Stromal cell of bone marrow (primary cell): ENCODE measurements at regions not wholly inside any gene's neighbourhood (a gene's known extent, or its start where the extent isn't known, plus 50 kb on each side); places are given as distances from the start of the nearest gene placed in this dataset.

Experiments used
- DNase-seq: peaks from one replicate; pipeline ENCODE4 v3.0.0-alpha.2; 2012; ENCODE audit warnings: low read depth

GRCh38 chr3:177674186-177674585 lies 476.9 kb upstream of the TBL1XR1 start:
- no peak for DNase-seq

GRCh38 chr3:177676148-177676547 lies 478.9 kb upstream of the TBL1XR1 start:
- no peak for DNase-seq

GRCh38 chr3:177676947-177677587 lies 479.8 kb upstream of the TBL1XR1 start:
- DNase-seq: no peak

GRCh38 chr3:177679568-177680471 lies 482.5 kb upstream of the TBL1XR1 start:
- no peak for DNase-seq

- DNase-seq: no peak
Measured at GRCh38 chr3:177680472-177680821, 483.2 kb upstream of the TBL1XR1 start.

- DNase-seq: no peak
Measured at GRCh38 chr3:177681156-177681555, 483.9 kb upstream of the TBL1XR1 start.

- no peak for DNase-seq
Measured at GRCh38 chr3:177681852-177682251, 484.6 kb upstream of the TBL1XR1 start.

GRCh38 chr3:177683586-177683985 lies 486.3 kb upstream of the TBL1XR1 start:
- DNase-seq: no peak

GRCh38 chr3:177686671-177687070 lies 489.4 kb upstream of the TBL1XR1 start:
- DNase-seq: no peak

- no peak for DNase-seq
Measured at GRCh38 chr3:177687291-177687690, 490.0 kb upstream of the TBL1XR1 start.

- DNase-seq: no peak
Measured at GRCh38 chr3:177688152-177688551, 490.9 kb upstream of the TBL1XR1 start.

GRCh38 chr3:177689077-177689476 lies 491.8 kb upstream of the TBL1XR1 start:
- no peak for DNase-seq

- no peak for DNase-seq
Measured at GRCh38 chr3:177689869-177690268, 492.6 kb upstream of the TBL1XR1 start.

- DNase-seq: no peak
Measured at GRCh38 chr3:177690306-177690705, 493.0 kb upstream of the TBL1XR1 start.

GRCh38 chr3:177692304-177692975 lies 495.2 kb upstream of the TBL1XR1 start:
- DNase-seq: no peak

GRCh38 chr3:177693616-177694264 lies 496.5 kb upstream of the TBL1XR1 start:
- no peak for DNase-seq

- DNase-seq: peak; percentile 61
Measured at GRCh38 chr3:177694316-177694715, 497.0 kb upstream of the TBL1XR1 start.

GRCh38 chr3:177694951-177695350 lies 497.7 kb upstream of the TBL1XR1 start:
- DNase-seq: no peak

GRCh38 chr3:177700117-177700516 lies 502.8 kb upstream of the TBL1XR1 start:
- DNase-seq: no peak

GRCh38 chr3:177703788-177704187 lies 506.5 kb upstream of the TBL1XR1 start:
- no peak for DNase-seq

GRCh38 chr3:177705976-177706823 lies 508.9 kb upstream of the TBL1XR1 start:
- no peak for DNase-seq
